Body of pancreas (tissue), 4 donors: ENCODE measurements at regions not wholly inside any gene's neighbourhood (a gene's known extent, or its start where the extent isn't known, plus 50 kb on each side); places are given as distances from the start of the nearest gene placed in this dataset.

ENCODE experiments used
- POLR2A ChIP-seq, 3 donors: fragments of 450-650 bp; IDR thresholded peaks; one replicate each; pipeline ENCODE4 v1.6.1; 2016; ENCODE audit warnings: antibody characterized with exemption in 3 of 3, mild to moderate bottlenecking in 2 of 3
- TF ChIP-seq, protein P1 (sequence below), 7 experiments: fragments of 450-650 bp in 4 of 7; fragments of 200-600 bp in 3 of 7; sonication (generic) in 3 of 7; IDR thresholded peaks; one replicate each; pipeline ENCODE4 v1.5.1; 2016 to 2019; ENCODE audit warnings: antibody characterized with exemption in 7 of 7

DNA sequence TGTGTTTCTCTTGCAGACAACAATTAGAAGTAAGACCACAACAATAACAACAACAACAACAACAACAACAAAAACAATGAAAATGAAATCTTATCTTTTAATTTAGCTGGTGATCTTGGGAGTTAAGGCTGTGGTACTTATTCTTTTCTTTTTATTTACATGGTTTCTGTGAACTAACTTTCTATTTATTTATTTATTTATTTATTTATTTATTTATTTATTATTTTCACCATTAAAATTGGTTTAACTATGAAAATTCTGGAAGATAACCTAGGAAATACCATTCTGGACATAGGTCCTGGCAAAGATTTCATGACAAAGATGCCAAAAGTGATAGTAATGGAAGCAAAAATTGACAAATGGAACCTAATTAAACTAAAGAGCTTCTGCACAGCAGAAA is 102.5 kb upstream of the PNPT1 start:
- TF ChIP-seq, protein P1, sequence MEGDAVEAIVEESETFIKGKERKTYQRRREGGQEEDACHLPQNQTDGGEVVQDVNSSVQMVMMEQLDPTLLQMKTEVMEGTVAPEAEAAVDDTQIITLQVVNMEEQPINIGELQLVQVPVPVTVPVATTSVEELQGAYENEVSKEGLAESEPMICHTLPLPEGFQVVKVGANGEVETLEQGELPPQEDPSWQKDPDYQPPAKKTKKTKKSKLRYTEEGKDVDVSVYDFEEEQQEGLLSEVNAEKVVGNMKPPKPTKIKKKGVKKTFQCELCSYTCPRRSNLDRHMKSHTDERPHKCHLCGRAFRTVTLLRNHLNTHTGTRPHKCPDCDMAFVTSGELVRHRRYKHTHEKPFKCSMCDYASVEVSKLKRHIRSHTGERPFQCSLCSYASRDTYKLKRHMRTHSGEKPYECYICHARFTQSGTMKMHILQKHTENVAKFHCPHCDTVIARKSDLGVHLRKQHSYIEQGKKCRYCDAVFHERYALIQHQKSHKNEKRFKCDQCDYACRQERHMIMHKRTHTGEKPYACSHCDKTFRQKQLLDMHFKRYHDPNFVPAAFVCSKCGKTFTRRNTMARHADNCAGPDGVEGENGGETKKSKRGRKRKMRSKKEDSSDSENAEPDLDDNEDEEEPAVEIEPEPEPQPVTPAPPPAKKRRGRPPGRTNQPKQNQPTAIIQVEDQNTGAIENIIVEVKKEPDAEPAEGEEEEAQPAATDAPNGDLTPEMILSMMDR (IDR thresholded peaks at IDR 0.05), result no peak
- TF ChIP-seq POLR2A (IDR thresholded peaks at IDR 0.05), result no peak
